HG02642 (cell line): ENCODE measurements at regions not wholly inside any gene's neighbourhood (a gene's known extent, or its start where the extent isn't known, plus 50 kb on each side); places are given as distances from the start of the nearest gene placed in this dataset.

Experiments used
- ATAC-seq: cut with Tn5 transposase; IDR thresholded peaks from one replicate; pipeline ENCODE4 v1.9.1; 2021; ENCODE audit warnings: mild to moderate bottlenecking; ENCODE audit not compliant: unreplicated experiment, poor library complexity

DNA sequence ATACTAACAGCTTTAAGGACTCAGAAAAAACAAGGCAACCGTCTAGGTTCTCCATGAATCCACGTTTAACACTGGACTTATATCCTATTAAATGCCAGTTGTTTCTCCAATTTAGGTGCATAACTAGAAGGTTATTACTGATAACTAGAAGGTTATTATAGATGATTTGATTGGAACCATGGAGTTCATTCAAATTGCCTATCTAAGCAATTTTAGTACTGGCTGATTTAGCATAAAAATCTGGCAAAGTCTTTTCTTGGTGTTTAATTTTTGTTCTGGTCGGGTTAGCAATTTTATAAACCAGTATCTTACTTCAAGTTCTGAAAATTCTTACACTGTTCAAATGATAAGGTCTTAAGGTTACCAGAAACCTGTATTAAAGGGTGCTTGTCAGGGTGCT lies 672.8 kb upstream of the GNPDA2 start:
- no peak for ATAC-seq

DNA sequence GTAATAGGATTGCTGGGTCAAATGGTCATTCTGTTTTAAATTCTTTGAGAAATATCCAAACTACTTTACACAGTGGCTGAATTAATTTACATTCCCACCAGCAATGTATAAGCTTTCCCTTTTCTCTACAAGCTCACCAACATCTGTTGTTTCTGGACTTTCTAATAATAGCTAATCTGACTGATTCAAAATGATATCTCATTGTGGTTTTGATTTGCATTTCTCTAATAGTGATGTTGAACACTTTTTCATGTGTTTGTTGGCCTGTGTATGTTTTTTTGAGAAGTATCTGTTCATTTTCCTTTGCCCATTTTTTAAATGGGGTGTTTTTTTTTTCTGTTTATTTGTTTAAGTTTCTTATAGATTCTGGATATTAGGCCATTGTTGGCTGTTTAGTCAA lies 659.0 kb upstream of the GNPDA2 start:
- no peak for ATAC-seq

DNA sequence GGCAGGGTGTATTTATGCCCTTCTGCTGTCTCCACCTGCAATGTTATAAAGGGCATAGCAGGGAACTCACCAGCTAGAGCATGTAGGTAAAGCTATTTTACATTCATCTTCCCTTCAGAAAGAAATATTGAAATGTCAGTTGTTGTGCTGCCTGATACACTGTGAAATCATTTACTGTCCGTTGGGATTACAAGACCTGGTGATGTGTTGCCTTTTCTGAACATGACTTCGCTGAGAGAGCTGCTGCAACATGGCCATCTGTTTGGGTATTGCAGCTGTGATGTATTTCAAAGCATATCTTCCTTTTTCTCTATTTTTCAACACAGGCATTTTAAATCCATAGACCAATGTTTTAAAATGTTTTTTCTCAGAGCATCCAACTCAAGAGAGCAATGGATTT lies 644.1 kb upstream of the GNPDA2 start:
- no peak for ATAC-seq

DNA sequence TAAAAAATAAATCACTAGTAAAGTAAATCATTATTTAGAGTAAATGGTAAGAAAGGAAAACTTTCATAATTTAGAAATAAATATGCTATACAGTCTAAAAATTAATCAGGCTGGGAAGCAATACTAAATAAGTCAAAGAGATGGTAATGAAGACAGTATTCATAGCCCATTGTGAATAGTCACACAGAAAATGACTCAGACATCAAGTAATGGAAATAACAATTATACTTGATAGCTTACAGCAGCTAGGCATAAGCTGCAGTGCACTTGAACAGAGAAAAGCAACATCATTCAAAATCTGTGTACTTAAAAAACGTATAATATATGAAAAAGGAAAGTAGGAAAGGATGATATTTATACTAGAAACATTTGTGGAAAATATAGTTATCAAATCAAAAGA lies 642.5 kb upstream of the GNPDA2 start:
- no peak for ATAC-seq

DNA sequence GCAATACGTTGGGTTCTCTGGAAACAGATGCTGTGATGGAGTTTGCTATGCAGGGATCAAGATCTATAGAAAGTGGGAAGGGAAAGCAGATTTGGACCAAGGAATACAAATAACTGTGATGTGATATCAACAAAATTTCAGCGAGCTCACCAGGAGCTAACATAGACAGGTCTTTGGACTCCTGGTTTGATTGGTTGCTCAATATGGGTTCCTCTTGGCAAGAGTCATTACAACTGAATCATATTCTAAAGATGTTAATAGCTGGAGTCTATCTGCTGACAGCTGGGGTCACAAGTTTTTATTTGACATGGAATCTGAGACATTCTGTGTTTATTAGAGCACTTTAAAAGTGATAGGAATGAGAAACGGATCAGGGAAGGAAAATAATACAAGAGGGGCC lies 637.6 kb upstream of the GNPDA2 start:
- ATAC-seq: no peak

DNA sequence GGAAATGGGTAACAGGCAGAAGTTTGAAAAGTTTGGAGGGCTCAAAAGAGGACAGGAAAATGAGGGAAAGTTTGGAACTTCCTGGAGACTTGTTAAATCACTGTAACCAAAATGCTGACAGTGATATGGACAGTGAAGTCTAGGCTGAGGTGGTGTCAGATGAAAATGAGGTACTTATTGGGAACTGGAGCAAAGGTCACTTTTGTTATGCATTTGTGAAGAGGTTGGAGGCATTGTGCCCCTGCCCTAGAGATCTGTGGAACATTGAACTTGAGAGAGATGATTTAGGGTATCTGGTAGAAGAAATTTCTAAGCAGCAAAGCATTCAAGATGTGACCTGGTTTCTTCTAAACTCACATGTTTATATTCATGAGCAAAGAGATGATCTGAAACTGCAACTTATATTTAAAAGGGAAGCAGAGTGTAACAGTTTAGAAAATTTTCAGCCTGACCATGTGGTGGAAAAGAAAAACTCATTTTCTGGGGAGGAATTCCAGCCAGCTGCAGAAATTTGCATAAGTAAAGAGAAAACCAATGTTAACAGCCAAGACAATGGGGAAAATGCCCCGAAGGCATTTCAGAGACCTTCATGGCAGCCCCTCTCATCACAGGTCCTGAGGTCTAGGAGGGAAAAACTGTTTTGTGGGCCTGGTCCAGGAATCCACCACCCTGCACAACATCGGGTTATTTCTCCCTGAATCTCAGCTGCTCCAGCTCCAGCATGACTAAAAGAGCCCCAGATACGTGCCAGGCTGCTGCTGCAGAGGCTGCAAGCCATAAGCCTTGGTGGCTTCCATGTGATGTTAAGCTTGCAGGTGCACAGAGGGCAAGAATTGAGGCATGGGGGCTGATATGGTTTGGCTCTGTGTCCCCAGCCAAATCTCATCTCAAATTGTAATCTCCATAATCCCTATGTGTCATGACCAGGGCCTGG lies 632.5 kb upstream of the GNPDA2 start:
- ATAC-seq: no peak

DNA sequence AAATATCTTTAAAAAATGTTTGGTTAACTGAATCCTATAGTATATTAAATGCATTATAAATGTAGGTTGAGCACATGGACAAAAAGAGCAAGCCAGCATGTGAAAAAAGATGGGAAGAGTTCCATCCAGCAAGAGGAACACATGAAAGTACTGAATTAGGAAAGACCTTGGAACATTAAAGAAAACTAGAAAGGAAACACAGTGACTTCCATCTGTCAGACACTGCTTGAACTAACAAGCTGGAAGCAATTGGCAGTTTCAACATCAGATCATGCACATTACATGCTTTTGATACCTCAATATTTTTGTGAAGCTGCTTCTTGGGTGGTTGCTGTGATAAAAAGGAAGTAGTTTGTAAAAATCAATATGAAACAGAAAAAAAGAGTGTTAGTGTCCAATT lies 626.8 kb upstream of the GNPDA2 start:
- ATAC-seq: no peak

DNA sequence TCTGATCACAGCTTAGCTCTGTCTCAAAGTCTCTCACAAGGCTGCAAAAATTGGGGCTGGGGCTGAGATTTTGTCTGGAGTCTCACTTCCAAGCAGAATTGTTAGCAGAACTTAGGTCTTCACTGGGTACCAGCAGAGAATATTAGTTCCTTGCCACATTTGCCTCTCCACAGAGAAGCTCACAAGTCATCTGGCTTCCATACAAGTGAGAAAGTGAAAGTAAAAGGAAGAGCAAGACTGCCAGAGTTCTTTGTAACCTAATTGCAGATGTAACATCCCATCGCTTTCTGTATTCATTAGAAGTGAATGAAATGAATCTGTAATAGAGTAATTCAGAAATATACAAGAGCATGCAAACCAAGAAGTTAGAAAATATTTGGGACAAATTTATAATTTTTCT lies 624.1 kb upstream of the GNPDA2 start:
- ATAC-seq: peak; percentile 85

DNA sequence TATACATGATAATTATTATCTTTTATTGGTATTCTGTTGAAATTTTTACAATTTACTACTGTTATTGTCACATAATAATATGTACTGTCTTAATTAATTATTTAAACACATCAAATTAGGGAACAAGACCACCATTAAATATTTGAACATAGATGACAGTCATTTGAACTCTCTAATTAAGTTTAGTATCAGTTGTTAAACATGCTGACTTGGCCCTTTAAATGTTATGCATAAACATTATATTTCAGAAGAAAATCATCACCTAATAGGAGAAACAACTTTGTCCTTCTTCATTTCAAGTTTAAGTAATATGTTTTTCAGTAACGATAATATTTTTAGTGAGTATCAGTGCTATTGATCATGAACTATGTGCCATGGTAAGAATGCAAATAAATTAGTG lies 623.5 kb upstream of the GNPDA2 start:
- peak; percentile 19 for ATAC-seq

DNA sequence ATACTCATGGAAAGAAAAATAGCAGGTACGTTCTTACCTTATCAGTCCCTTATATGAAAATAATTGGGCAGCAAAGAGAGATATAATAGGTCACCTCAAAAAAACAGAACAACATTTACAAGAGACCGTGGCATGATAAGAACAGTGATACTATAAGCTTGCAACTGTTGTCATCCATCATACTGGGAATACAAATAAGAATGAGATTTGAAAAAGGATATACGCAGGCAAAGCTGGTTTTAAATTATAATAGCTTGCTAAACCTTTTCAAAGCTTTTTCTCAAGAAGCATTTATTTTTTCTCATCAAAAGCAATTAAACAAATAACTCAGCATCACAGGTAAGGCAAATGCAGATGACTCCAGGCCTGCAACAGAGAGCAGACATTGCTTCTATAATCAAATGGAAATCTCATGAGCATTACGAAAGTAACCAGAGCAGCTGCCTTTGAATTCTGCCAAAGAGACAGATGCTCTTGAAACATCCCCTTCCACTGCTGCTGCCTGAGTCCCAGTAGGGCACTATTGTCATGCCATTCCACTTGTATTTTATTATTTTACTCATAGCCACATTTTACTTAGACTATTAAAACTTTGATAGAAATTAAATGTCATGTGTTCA lies 620.6 kb upstream of the GNPDA2 start:
- no peak for ATAC-seq

DNA sequence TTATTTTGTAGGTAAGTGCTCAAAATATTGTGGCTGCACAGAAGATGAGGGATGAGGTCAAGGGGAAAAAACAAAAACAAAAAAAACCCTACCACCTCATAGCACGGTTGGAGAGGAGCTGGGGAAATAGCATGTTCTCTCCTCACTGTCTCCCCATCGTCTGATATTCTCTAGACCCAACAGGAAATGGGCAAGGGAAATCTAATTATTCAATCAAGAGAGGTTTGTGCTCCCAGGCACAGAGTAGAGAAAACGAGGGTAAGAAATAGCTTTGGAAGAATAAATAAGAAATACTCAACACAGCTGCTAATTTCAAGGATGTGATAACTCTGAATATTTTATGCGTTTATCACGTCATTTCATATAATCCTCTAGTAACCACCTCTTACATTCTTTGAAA lies 619.2 kb upstream of the GNPDA2 start:
- no peak for ATAC-seq

DNA sequence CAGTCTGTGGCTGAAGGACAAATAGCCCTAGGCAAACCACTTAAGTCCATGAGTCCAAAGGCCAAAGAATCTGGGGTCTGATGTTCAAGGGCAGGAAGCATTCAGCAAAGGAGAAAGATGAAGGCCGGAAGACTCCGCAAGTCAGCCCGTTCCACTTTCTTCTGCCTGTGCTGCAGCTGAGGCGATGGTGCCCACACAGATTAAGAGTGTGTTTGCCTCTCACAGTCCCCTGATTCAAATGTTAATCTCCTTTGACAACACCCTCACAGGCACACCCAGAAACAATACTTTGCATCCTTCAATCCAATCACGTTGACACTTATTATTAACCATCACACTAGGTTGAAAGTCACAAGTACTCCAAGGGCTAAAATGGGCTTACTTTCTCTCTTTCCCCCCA lies 605.4 kb upstream of the GNPDA2 start:
- no peak for ATAC-seq

DNA sequence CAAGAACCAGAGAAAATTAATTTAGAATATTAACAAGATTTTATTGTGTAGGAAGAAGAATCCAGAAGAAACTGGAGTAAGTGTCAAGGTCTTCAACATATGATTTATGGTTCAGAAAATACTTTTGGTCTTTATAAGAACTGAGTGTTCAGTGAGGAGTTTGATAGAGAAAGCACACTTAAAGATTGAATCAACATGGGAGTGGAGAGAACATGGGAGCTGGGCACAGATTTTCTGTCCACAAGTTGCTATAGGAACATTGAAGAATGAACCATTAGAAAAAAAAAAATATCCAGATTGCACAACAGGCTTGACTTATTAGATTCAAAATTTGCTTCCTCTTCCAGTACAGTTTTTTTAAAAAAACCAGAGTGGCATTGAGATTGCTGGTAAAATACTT lies 601.2 kb upstream of the GNPDA2 start:
- ATAC-seq: no peak

DNA sequence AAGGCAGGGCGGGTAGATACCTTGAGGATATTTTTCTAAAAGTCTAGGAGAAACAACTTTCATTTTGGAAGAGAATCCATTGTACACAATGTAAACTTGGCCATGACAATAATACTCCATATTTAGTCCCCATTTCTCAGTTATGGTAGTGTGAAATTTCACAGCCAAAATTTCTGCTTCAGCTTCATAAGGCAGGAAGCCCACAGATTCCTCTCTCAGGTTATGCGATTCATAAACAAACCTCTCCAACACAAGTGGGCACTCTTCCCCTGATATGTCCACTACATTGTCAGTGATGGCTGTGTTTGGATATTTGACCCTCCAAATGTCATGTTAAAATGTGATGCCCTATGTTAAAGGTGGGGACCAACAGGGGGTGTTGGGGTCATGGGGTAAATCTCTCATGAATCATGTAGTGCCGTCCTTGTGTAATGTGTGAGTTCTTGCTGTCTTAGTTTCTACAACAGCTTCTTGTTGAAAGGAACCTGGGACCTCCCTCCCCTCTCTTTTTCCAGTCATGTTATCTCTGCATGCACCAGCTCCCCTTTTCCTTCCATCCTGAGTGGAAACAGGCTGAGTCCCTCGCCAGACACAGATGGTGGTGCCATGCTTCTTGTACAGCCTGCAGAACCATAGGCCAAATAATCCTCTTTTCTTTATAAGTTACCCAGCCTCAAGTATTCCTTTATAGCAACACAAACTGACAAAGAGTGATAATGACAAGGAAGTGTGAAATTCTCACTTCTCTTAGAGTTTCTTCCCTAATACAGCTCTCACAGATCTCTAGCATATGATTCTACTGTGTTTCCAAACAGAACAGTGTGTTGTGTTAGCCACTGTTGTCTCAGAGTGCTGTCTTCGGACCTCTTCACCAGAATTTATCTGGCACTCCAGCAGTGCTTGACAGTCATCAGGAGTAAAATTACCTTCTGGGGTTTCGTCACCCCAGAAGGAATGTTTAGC lies 598.4 kb upstream of the GNPDA2 start:
- no peak for ATAC-seq

DNA sequence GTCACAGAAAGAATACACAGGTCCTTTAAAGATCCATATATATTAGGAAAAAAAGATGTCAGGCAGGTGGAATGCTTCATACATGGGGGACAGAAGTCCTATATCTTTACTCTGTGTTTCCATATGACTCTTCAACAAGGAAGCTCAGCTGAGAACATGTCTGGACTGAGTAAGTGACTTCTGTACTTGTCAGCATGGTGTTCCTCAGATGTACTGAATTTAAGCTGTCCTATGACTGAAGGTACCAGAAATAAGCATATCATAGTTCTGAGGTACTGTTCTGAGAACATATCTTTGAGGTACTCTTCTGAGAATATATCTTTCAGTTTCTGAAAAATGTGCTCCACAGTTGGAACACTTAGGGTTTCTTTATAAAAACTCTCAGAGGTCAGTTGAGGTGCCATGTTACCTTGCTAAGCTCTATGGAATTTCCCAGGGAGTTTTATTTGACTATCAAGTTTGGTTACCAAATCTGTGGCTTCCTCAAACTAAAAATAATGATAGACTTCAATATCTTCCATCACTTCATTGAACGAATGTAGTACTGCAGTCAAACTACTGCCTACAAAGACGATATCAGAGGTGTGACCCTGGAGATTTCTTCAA lies 597.2 kb upstream of the GNPDA2 start:
- no peak for ATAC-seq

DNA sequence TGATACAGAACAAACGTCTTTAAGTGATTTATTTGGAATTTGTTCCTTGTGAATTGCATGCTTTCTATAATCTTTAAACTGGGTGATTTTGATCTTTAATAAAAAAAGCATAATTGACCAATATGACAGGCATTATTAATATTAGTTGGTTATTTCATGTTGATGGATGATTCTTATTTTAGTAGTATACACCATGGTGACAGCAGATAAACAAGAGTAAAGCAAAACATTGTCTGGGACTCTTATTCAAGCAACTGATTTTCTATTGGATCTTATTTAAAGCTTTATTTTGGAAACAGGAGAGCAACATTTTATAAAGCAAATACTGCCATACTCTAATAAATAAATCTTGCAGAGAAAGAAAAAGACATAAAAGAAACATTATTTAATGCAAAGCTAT lies 591.4 kb upstream of the GNPDA2 start:
- ATAC-seq: no peak

DNA sequence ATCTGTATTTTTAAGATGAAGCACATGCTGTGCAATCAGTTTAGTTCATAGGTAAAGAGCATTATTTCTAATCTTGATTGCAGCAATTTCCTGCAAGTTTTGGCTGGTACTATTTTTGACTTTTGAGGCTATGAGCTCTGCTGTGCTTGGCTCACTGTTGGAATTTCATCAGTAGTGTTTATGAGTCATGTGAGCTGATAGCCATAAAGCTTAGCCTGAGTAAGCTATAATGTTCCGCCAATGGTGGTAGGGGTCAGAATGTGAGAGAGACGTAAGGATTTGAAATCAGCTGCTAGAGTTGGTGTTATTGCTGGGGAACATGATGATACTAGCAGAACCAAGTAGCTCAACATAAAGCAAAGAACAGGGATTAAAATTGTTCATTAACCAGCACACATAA lies 590.9 kb upstream of the GNPDA2 start:
- no peak for ATAC-seq

DNA sequence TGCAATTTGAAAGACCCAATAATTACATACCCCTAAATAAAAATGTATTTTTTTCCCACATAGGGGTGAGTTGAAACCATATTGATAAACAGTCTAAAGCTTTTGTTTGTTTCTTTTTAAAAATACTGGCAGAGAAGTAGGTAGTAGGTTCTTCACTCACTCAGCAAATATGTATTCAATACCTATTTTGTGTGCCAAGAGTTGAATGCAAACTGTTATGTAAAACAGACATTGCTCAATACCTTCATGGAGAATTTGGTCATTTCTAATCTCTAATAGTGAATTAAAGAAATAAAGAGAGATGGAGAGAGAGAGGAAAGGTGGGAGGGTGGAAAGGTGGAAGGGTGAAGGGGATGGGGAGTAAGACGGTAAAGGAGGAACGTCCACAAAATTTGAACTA lies 589.9 kb upstream of the GNPDA2 start:
- ATAC-seq: no peak

DNA sequence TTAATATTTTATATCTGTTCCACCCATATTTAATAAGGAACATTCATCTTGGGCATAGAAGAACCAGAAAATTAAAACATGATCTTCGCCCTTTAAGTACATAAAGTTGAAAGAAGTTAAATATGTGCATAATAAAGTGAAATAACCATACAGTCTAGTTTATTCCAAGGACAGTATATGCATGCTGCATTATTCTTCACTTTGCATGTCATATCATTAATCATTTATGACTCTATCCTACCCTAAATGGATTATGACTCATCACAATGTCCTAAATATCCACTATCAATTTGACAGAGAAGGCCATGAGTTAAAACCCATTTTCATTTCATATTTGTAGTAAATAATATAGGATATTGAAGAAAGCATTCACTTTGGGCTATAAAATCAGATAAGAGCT lies 576.5 kb upstream of the GNPDA2 start:
- no peak for ATAC-seq

DNA sequence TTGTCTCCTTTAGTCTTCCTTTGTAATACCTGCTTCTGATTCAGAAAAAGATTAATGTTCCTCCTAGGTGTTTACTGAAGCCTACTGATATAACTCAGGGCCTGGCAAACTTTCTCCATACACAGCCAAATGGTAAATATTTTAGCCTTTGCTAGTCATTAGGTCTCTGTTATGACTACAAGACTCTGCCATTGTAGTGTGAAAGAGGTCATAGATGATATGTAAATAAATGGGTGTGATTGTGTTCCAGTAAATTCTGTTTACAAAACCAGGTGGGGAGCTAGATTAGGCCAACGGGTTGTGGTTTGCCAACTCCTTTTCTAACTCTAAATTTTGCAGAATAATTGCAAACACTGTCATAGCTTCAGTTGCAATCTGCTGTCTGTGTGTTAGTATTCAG lies 568.1 kb upstream of the GNPDA2 start:
- ATAC-seq: no peak
